Loucy (cell line): ENCODE measurements at regions not wholly inside any gene's neighbourhood (a gene's known extent, or its start where the extent isn't known, plus 50 kb on each side); places are given as distances from the start of the nearest gene placed in this dataset.

ENCODE experiments used
- H2AFZ ChIP-seq: fragments of 200-600 bp; sonication (generic); 2 replicates; pipeline ENCODE4 v1.6.0; 2016; ENCODE audit warnings: antibody characterized with exemption, mild to moderate bottlenecking, low read length, moderate library complexity
- H3F3A ChIP-seq: fragments of 200-600 bp; 2 replicates; pipeline ENCODE4 v1.6.0; 2016; ENCODE audit warnings: antibody characterized with exemption, low read depth, mild to moderate bottlenecking
- H3K27me3 ChIP-seq: fragments of 200-600 bp; sonication (generic); 2 replicates; pipeline ENCODE4 v1.6.1; 2014; ENCODE audit warnings: low read length, mild to moderate bottlenecking; ENCODE audit not compliant: insufficient read depth, poor library complexity, severe bottlenecking
- H3K36me3 ChIP-seq: fragments of 200-600 bp; sonication (generic); 2 replicates; pipeline ENCODE4 v1.6.1; 2016; ENCODE audit warnings: low read length; ENCODE audit not compliant: insufficient read depth
- H3K4me1 ChIP-seq: fragments of 200-600 bp; sonication (generic); 2 replicates; pipeline ENCODE4 v1.5.1; 2014; ENCODE audit warnings: low read length, mild to moderate bottlenecking; ENCODE audit not compliant: insufficient read depth, poor library complexity, severe bottlenecking
- H3K4me2 ChIP-seq: fragments of 200-600 bp; sonication (generic); 2 replicates; pipeline ENCODE4 v1.6.0; 2014; ENCODE audit warnings: antibody characterized with exemption, low read length, low read depth, mild to moderate bottlenecking; ENCODE audit not compliant: poor library complexity, severe bottlenecking
- H3K4me3 ChIP-seq: fragments of 200-600 bp; sonication (generic); 2 replicates; pipeline ENCODE4 v1.5.1; 2014; ENCODE audit warnings: low read length, mild to moderate bottlenecking, mixed read lengths; ENCODE audit not compliant: poor library complexity, severe bottlenecking
- H3K79me2 ChIP-seq: fragments of 200-600 bp; sonication (generic); 2 replicates; pipeline ENCODE4 v1.6.1; 2014; ENCODE audit warnings: low read length; ENCODE audit not compliant: insufficient read depth
- H3K9ac ChIP-seq: fragments of 200-600 bp; sonication (generic); 2 replicates; pipeline ENCODE4 v1.6.0; 2014; ENCODE audit warnings: mild to moderate bottlenecking, low read depth, low read length, moderate library complexity; ENCODE audit not compliant: poor library complexity, severe bottlenecking
- H3K9me2 ChIP-seq: fragments of 200-600 bp; sonication (generic); replicated peaks from 2 replicates; pipeline ENCODE4 v1.6.1; 2016; ENCODE audit warnings: low read depth, low read length, mixed read lengths
- H3K9me3 ChIP-seq: fragments of 200-600 bp; sonication (generic); 2 replicates; pipeline ENCODE4 v1.6.1; 2014; ENCODE audit warnings: mild to moderate bottlenecking, antibody characterized with exemption, low read length, low read depth; ENCODE audit not compliant: insufficient read depth
- H4K20me1 ChIP-seq: fragments of 200-600 bp; sonication (generic); 2 replicates; pipeline ENCODE4 v1.6.0; 2014; ENCODE audit warnings: antibody characterized with exemption, low read length, mild to moderate bottlenecking; ENCODE audit not compliant: insufficient read depth, poor library complexity, severe bottlenecking
- EZH2phosphoT487 ChIP-seq: fragments of 200-600 bp; IDR thresholded peaks from 2 replicates; pipeline ENCODE4 v1.6.1; 2018; ENCODE audit warnings: antibody characterized with exemption, mild to moderate bottlenecking, moderate library complexity, borderline replicate concordance
- TF ChIP-seq, protein P1 (sequence below): fragments of 200-600 bp; sonication (generic); conservative IDR thresholded peaks from 2 replicates; pipeline ENCODE4 v1.5.1; 2014; ENCODE audit warnings: mild to moderate bottlenecking, antibody characterized with exemption, low read length

DNA sequence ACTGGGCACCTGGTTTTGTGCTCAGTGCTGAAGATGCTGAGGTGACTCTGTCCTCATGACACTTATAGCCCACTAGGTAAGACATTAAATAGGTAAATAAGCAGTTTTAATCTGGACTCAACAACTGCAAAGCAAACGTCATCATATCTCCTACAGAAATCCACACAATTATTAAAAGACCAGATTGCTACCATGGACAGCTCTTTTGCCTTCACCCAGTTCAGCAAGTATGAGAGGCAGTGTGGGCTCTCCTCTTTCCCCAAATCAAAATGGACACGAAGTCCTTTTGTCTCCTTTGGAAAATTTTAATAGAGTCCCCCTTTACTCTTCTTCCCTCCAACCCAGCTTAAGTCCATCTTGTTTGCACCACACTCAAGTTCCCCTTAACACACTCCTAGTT lies 171.1 kb downstream of the RPAP3 start:
- H3K9me3 ChIP-seq = no peaks in the 10 kb centered on the region; the same call in 1 of the 2 replicates
- H3F3A ChIP-seq = no peaks in the 10 kb centered on the region
- no peaks in the 10 kb centered on the region for H4K20me1 ChIP-seq
- H3K4me1 ChIP-seq = no peaks in the 10 kb centered on the region
- H2AFZ ChIP-seq = no peak overlapping the region
- H3K4me3 ChIP-seq = no peak overlapping the region
- H3K36me3 ChIP-seq = no peaks in the 10 kb centered on the region
- no peaks in the 10 kb centered on the region for H3K27me3 ChIP-seq
- no peak overlapping the region for H3K4me2 ChIP-seq
- H3K79me2 ChIP-seq = no peaks in the 10 kb centered on the region
- no peaks in the 10 kb centered on the region for H3K9me2 ChIP-seq
- TF ChIP-seq, protein P1, sequence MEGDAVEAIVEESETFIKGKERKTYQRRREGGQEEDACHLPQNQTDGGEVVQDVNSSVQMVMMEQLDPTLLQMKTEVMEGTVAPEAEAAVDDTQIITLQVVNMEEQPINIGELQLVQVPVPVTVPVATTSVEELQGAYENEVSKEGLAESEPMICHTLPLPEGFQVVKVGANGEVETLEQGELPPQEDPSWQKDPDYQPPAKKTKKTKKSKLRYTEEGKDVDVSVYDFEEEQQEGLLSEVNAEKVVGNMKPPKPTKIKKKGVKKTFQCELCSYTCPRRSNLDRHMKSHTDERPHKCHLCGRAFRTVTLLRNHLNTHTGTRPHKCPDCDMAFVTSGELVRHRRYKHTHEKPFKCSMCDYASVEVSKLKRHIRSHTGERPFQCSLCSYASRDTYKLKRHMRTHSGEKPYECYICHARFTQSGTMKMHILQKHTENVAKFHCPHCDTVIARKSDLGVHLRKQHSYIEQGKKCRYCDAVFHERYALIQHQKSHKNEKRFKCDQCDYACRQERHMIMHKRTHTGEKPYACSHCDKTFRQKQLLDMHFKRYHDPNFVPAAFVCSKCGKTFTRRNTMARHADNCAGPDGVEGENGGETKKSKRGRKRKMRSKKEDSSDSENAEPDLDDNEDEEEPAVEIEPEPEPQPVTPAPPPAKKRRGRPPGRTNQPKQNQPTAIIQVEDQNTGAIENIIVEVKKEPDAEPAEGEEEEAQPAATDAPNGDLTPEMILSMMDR = no peak
- no peak for TF ChIP-seq EZH2phosphoT487
- H3K9ac ChIP-seq = no peak overlapping the region

DNA sequence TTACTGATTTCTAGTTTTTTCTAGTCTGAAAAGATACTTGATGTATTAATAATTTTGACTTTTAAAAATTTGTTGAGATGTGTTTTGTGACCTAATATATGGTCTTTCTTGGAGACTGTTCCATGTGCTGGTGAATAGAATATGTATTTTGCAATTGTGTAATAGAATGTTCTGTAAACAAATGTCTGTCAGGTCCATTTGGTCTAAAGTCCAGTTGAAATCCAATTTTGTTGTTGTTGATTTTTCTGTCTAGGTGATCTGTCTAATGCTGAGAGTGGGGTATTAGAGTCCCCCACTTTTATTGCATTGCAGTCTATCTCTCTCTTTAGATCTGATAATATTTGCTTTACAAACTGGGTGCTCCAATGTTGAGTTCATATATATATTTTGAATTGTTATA lies 175.8 kb downstream of the RPAP3 start:
- Histone ChIP-seq H3K4me1 (no peaks in the 10 kb centered on the region), H2AFZ (no peak overlapping the region), H3K4me3 (no peak overlapping the region), H4K20me1 (no peaks in the 10 kb centered on the region), H3K9me2 (no peaks in the 10 kb centered on the region), H3K36me3 (no peaks in the 10 kb centered on the region), H3K79me2 (no peaks in the 10 kb centered on the region), H3F3A (no peaks in the 10 kb centered on the region), H3K9ac (no peak overlapping the region), H3K9me3 (no peaks in the 10 kb centered on the region; the same call in 1 of the 2 replicates), H3K4me2 (no peak overlapping the region), H3K27me3 (no peaks in the 10 kb centered on the region)
- TF ChIP-seq EZH2phosphoT487 = no peak
- TF ChIP-seq, protein P1 = no peak

DNA sequence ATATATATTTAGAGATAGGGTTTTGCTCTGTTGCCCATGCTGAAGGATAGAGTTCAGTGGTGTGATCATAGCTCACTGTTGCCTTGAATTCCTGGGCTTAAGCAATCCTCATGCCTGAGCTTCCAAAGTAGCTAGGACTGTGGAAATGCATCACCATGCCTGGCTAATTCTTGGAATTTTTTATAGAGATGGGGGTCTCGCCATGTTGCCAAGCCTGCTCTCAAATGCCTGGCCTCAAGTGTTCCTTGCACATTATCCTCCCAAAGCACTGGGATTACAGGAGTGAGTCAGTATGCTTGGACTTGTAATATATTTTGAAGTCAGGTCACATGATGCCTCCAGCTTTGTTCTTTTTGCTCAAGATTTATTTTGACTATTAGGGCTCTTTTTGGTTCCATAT lies 178.0 kb downstream of the RPAP3 start:
- H3K4me3 ChIP-seq = no peak overlapping the region

More for the DNA sequence above, 178.0 kb downstream of the RPAP3 start:
- no peaks in the 10 kb centered on the region for H3K9me2 ChIP-seq
- no peak overlapping the region for H2AFZ ChIP-seq
- no peaks in the 10 kb centered on the region for H3K79me2 ChIP-seq
- no peaks in the 10 kb centered on the region for H4K20me1 ChIP-seq
- H3K4me1 ChIP-seq = no peaks in the 10 kb centered on the region
- H3K27me3 ChIP-seq = no peaks in the 10 kb centered on the region
- H3K9me3 ChIP-seq = no peaks in the 10 kb centered on the region; the same call in 1 of the 2 replicates
- no peaks in the 10 kb centered on the region for H3F3A ChIP-seq
- no peaks in the 10 kb centered on the region for H3K36me3 ChIP-seq
- H3K9ac ChIP-seq = no peak overlapping the region
- TF ChIP-seq EZH2phosphoT487 = no peak
- TF ChIP-seq, protein P1 = no peak
- no peak overlapping the region for H3K4me2 ChIP-seq
